ENCODE measurements at regions not wholly inside any gene's neighbourhood (a gene's known extent, or its start where the extent isn't known, plus 50 kb on each side); places are given as distances from the start of the nearest gene placed in this dataset.

DNA sequence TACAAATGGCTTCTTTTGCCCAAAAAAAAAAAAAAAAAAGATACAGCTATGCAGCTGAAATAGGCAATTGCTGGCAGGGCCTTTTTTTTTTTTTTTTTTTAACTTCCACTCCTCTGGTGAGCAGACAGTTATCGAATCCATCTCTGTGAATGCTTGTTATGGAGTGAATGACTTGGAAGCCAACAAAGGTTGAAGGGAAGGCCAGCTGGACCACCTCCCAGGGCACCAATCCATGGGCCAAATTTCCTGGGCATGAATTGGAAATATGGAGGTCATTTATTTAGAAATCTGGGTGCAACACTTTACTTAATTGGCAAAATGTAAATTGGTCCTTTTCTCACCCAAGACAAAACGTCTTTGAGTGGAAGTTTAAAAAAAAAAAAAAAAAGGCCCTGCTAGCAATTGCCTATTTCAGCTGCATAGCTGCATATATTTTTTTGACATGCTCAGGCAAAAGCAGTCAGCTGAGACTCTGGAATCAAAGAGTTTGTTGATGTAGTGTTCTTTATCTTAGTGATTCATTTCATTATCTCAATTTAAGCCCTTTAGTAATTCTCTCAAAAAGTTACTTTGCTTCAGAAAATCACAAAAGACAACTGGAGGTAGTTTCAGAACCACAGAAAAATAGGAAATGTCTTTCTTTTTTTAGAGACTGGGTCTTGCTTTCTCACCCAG is 392.2 kb upstream of the KLF4 start:
- TF ChIP-seq NFYB (CRISPR knock-in tag; IDR thresholded peaks at IDR 0.05) = no peak
- TF ChIP-seq POLR2A (IDR thresholded peaks at IDR 0.05; ENCODE audit: insufficient read depth in 1 of 2, low read depth in 2 of 2, low read length in 2 of 2) = no peak
- TF ChIP-seq TCF12 (IDR thresholded peaks at IDR 0.05) = no peak
- TF ChIP-seq TCF12 (CRISPR knock-in tag; IDR thresholded peaks at IDR 0.05) = no peak
- TF ChIP-seq SMC3 (IDR thresholded peaks at IDR 0.05; ENCODE audit: low read length) = no peak
- TF ChIP-seq ZFP36L2 (CRISPR knock-in tag; IDR thresholded peaks at IDR 0.05) = no peak
- TF ChIP-seq, protein P1, sequence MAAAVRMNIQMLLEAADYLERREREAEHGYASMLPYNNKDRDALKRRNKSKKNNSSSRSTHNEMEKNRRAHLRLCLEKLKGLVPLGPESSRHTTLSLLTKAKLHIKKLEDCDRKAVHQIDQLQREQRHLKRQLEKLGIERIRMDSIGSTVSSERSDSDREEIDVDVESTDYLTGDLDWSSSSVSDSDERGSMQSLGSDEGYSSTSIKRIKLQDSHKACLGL (CRISPR knock-in tag; IDR thresholded peaks at IDR 0.05) = no peak
- no peak for TF ChIP-seq ZNF550 (CRISPR knock-in tag; IDR thresholded peaks at IDR 0.05; ENCODE audit: borderline replicate concordance)
- no peak for TF ChIP-seq CTCF (CRISPR knock-in tag; IDR thresholded peaks at IDR 0.05)
- no peak for TF ChIP-seq ZBTB38 (CRISPR knock-in tag; IDR thresholded peaks at IDR 0.05)

Measured in HepG2 (cell line).